Posterior cingulate gyrus (tissue), 11 donors: ENCODE measurements at regions not wholly inside any gene's neighbourhood (a gene's known extent, or its start where the extent isn't known, plus 50 kb on each side); places are given as distances from the start of the nearest gene placed in this dataset.

ENCODE experiments used
- DNase-seq, 10 donors: peaks; one replicate each; pipeline versions ENCODE4 v3.0.0 to v3.0.0-alpha.2; 2020 to 2021; ENCODE audit warnings: mixed read lengths in 3 of 10
- intact Hi-C: fragments of 100-400 bp; cut with DNase I; formaldehyde crosslinking; loops from one replicate; pipeline ENCODE4 v1.15.1; 2023

DNA sequence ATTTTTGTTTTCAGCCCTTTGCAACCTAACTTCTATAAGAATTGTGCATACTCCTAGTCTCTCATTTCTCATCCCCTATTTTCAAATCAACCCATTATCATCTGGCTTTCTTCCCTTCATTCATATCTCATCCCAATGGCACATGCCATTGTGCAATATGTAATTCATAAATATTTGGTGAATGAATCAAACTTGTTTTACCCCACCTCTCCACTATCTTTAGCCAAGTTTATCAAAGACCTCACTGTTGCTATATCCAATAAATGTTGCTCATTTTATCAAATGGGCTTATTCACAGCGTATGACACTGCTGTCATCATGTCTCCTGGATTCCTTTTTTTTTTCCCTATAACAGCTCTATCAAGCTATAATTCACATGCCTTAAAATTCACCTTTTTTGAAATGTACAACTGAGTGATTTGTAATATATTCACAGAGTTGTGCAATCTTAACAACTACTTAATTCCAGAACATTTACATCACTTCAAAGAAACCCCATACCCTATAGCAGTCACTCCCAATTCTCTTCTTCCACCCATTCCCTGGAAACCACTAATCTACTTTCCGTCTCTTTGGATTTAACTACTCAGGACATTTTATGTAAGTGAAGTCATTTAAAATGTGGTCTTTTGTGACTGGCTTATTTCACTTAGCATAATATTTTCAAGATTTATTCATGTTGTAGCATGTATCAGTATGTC lies 214.4 kb upstream of the PAPPA start:
- intact Hi-C loops, result no loop called here
- no peak for DNase-seq

DNA sequence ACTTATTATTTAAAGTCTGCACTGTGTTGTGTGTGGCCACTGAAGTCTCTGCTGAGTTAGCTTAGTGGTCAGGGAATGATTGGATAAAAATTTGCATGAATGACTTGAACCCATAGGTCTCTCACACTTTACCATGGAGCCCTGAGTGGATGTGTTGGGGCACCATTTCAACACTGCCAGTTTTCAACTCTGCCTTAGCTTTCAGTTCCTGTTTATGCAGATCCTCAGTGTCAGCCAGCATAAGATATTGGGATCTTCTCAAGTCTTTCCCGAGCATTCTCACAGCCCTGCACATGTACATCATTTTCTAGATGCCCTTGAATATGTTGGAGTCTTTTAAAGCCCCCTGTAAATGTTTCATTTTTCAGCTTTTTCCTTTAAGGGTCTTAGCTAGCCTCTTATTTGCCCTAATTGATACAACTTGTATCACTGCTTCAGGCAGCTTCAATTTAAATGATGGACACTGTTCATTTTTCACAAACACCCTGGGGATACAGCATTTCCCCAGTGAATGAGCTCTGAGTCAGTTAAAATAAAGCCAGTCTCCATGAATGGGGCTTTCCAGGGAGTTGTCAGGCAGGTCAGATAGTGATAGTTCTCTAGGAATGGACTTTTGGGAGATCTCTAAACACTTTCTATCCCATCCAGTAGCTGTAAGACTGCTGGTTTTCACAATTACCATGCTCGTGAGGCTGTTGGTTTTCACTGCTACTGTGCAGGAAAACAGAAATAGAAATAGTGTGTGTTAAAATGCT lies 211.9 kb upstream of the PAPPA start:
- DNase-seq, result no peak
- intact Hi-C loops, result no loop called here

DNA sequence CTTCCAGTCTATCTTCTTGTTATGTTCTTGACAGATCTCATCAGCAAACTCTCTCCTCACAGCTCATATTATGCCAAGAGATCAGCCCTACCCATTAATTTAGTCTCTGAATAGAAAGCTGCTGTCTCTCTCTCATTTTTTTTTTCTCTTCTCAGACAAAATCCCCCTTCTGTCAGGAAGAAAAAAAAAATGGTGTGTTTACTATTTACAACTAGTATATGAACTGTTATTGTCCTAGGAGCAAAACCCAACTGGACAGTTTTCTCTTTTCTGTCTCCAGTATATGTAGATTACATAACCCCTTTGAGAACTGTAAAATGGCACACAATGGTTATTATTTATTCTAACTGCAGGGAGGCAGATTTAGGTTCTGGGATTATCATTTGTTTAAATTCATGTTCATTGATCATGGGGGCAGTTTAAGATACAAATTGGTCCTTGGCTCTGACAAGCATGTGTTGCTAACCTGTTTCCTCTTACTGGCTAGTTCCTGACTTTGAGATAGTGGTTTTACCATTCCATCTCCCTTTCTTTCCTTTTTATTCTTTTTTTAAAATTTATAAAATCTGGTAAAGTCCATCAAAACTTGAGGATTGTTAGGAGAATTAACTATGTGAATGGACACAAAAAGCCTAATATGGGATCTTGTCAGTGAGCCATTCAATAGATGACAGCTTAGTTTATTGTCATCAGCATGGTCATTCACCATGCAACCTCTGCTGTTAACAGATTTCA lies 210.0 kb upstream of the PAPPA start:
- intact Hi-C loops, result no loop called here
- DNase-seq, result no peak

DNA sequence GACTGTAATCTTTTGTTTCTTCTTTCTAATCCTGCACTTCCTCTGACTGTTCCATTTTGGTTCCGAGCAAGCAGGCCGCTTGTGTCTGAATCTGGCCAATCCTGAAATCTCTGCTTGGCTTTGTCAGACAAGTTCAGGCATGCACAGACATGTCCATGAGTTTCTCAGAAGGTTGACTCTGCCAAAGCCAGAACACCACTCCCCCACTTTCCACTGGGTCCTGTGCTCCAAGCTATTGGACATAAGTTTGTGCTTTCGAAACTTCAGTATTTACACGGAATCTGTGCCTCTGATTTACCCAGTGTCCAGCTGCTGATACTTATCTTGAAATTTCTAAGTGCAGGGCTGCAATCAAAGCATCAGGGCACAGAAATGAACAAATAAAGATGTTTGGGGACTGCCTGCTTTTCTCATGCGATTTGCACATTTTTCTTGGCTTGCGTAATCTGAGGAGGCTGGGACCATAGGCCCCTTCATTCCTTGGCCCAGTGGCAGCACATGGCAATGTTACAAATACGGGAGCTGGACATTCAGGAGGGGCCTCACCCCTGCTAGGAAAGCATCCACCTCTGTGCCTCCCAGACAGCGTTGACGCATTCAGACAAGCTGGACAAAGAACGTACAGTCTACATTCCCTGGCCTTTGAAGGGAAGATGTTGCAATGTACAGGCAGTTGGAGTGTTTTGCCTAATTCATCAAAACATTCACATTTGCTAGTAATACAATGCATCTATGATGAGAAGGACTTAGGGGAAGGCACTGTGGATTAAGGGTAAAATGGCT lies 209.2 kb upstream of the PAPPA start:
- DNase-seq, result no peak

DNA sequence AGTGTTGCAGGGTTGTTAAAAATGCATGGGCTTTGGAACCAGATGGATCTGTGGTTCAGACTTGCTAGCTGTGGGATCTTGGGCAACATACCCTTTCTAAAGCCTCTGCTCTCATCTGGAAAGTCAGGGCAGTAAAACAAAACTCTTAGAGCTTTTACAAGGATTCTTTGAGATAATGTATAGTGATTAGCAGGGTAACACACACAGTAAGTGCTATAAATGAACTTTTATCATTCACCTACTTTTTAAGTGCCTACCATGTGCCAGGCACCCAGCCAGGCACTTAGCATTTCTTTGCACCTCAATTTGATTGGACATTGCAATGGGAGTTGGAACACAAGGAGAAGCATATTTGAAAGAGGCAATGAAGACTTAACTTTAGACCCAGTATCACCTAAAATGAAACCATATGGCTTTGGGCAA lies 208.6 kb upstream of the PAPPA start:
- DNase-seq, result no peak
- intact Hi-C loops, result no loop called here

More for the DNA sequence above, 209.2 kb upstream of the PAPPA start:
- intact Hi-C loops, result no loop called here

DNA sequence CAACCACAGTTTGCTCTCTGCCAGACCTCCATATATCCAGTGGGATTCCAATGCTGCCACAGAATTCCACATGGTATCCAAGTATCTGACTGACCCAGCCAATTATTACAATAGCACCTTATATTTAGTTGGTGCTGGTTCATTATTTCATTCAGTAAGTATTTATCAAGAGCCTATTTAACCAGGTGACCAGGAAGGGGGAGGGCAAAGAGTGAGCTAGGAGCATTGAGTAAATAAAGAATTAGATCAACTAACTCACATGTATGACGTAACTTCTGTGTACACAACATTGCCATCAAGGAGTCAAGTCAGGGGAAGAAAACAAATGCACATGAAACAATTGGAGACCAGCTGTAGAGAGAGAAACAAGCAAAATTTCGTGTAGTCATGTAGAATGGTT lies 207.1 kb upstream of the PAPPA start:
- intact Hi-C loops, result no loop called here
- no peak for DNase-seq

DNA sequence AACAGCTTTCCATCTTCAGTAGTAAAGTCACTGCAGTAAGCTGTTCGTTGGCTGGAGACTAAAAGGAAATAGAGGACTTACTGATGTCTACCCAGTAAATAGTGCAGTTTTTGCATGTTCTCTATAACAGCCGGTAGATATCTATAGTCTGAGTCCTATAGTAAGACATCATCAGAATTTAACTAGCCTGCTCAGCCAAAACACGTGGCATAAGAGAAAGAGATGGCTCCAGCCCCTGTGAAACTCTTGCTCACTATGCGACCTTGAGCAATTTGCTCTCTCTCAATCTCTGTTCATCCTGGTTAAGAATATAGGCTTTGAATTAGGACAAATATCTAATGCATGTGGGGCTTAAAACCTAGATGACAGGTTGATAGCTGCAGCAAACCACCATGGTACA lies 201.6 kb upstream of the PAPPA start:
- no peak for DNase-seq

DNA sequence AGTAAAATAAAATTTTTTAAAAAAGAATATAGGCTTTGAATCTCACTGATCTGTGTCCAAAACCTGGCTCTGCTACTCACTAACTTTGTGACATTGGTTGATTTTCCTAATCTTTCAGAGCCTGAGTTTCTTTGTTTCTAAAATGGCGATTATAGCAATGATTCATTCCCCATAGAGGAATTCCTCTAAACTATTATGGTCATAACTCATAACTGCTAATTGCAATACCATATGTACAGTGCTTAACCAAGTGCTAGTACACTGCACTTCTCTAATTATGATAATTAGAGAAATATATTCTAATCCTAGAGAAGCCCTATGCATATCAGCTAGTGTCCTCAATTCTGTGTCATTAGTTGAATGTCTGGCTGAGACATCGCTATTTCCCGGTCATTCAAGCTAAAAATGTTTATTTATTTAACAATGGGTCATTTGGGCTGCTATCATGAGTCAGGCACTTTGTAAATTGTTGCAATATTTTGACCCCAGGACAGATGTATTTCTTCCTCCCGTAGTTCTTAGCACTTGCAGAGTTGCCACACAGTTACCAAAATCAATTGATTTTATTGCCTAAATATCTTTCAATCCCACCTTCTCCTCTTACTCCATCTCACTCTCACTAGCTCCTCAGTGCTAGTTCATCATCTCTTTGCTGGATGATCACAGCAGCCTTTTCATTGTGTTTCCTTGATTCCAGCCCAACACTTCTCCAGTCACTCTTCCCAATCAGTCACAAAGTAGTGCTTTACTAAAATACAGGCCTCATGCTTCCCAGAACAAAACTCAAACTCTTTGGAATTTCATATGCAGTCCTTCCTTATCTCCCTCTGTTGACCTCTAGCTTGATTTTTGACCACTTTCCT lies 200.9 kb upstream of the PAPPA start:
- intact Hi-C loops, result no loop called here
- no peak for DNase-seq

More for the DNA sequence above, 201.6 kb upstream of the PAPPA start:
- intact Hi-C loops, result no loop called here

DNA sequence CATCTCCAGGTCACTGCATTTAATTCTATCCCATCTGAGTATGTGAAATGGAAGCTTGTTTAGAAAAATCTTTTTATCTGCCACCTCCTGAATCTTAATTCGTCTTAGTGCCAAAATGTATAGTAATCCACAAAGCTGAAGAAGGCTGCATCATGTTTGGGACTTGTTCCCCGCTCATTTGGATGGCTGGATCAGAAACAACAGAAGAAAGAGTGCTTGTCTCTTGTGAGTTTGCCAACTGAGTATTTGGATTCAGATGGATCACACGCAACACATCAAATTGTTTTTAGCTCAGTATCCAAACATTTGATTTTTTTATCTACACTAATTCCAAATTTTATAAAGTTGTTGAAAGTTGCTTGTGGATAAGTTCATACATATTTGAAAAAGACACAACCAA lies 197.2 kb upstream of the PAPPA start:
- DNase-seq, result no peak
- intact Hi-C loops, result no loop called here

DNA sequence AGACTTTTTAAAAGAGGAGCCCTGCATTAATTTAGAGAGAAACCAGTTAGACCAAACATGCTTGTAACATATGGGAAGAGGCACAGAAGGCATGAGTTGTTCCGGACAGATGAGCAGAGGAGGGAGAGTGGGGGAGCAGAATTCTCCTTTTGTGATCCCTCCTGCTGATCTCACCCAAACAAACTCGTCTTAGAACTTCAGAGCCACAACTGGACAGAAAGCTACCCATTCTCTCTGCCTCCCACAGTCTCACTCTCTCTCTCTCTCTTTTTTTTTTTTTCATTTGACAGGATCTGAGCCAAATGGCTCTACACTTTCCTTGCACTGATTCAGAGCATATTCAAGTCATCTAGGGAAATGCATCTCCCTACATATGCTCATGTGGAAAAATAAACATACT lies 196.0 kb upstream of the PAPPA start:
- intact Hi-C loops, result no loop called here
- DNase-seq, result no peak

DNA sequence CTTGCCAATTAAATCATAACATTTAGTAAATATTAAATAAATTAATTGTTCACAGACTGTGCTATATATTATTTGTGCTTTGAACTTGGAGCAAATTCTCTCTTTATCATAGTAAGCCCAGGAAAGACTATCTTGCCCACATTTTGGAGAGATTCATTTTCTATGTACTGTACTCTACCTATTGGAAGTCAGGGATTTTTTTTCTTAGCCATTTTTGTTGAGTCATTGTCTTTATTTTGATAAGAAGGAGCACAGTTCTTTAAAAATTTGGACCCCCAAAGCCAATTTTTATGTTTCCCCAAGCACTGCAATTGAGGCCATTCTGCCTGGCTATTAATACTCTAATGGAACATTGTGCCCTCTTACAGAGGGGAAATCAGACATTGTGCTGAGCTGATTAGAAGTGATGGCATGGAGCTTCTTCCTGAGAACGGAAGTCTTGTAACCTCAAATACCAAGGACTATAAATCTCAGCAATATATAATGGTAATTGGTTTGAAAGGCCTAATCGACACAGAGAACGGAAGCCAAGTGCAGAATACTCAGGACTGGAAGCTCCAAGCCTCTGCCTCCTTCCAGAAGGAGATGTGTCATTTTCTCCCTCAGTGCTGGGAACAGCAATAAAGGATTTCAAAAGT lies 188.8 kb upstream of the PAPPA start:
- DNase-seq, result no peak
- intact Hi-C loops, result no loop called here

DNA sequence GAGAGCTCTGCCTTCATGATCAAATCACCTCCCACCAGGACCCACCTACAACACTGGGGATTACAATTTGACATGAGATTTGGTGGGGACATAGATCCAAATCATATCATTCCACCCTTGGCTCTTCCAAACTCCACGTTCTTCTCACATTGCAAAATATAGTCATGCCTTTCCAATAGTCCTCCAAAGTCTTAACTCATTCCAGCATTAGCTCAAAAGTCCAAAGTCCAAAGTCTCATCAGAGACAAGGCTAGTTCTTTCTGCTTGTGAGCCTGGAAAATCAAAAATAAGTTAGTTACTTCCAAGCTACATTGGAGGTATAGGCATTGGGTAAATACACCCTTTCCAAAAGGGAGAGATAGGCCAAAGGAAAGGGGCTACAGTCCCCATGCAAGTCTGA lies 186.9 kb upstream of the PAPPA start:
- intact Hi-C loops, result no loop called here

DNA sequence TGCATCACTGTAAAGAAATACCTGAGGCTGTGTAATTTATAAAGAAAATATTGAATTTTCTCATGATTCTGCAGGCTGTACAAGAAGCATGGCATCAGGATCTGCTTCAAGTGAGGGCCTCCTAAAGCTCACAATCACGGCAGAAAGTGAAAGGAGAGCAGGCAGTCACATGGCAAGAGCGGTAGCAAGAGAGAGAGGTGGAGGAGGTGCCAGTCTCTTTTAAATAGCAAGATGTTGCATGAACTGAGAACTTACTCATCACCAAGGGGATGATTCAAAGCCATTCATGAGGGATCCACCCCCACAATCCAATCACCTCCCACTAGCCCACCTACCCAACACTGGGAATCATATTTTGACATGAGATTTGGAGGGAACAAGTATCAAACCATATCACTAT lies 184.5 kb upstream of the PAPPA start:
- no peak for DNase-seq
- intact Hi-C loops, result no loop called here

More for the DNA sequence above, 186.9 kb upstream of the PAPPA start:
- DNase-seq, result no peak

DNA sequence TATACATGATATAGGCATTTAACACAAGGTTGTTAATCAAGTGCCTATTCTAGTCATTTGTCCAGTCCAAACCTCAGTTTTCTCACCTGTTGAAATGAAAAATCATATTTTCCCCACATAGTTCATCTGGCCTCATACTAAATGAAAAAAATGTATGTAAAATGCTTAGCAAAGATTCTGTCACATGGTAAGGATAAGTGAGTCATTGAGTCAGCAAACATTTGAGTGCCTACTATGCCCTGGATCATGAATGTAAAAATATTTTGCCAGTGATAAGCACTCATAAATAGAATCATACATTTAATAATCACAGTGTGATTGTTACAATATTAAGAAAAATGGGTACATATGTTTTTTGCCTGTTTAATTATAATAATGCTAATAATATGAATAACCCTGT lies 181.2 kb upstream of the PAPPA start:
- intact Hi-C loops, result no loop called here
- DNase-seq, result no peak

DNA sequence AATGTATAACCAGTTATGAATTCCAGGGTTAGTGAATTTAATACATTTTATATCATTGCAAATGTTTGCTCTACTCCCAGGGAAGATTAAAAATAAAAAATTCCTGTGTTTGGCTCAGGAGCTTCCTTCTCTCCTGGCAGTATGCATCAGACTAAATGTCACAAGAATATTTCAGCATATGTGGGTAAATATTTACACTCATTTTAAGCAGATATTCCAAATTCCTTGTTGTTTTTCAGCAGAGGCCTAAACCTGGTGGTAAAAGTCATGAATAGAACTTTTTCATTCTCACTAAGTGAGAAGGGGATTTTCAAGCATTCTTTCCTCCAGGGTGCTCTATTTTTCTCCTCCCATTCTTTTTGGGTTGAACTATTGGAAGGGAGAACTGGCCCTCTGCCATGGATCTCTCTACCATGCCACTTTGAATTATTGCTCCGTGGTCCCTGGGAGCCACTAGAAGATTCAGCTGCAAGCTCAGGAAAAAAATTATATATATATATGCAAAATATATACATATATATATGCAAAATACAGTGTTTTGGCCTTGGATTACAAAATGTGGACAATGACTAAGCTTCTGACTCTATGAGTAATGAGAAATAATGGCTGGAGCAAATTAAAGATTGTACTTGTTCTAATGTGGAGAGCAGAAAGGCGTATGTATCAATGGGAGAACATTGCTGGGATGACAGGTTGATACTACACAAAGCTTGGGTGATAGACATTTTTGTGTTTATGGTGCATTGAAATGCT lies 180.6 kb upstream of the PAPPA start:
- intact Hi-C loops, result no loop called here
- DNase-seq, result no peak

DNA sequence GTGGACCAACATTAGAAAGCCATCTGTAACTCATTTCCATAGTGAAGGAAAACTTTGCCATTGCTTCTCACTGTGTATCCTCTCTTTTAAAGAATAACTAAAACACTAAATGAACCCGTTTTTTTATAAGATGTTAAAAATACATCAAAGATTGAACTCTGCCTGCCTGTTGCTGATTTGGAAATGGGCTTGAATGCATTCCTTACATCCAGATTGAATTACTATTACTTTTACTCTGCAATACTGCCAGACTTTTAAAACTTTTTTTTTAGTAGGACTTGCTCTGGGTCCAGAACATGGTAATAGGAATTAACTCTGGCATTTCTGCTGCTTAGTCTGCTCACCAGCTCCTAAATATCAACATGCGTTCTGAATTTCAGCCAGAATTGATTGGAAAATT lies 176.8 kb upstream of the PAPPA start:
- no peak for DNase-seq

DNA sequence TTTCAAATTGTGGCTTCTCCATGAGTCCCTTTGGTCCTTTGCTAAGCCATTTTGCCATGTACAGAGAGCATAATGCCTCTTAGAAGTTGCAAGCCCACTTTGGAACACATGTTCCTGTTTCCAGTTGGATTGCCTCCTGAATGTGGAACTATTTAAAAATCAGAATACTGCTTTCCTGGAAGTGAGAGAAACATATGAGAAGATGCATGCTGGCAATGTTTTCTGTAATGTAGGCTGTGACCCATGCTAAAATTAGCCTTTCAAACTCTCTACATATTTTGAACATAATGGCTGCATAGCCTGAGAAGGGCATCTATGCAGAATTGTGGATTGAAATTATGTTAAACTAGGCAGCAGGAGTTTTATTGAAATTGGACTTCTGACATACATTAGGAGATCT lies 175.5 kb upstream of the PAPPA start:
- DNase-seq, result no peak
- intact Hi-C loops, result no loop called here

More for the DNA sequence above, 176.8 kb upstream of the PAPPA start:
- intact Hi-C loops, result no loop called here

DNA sequence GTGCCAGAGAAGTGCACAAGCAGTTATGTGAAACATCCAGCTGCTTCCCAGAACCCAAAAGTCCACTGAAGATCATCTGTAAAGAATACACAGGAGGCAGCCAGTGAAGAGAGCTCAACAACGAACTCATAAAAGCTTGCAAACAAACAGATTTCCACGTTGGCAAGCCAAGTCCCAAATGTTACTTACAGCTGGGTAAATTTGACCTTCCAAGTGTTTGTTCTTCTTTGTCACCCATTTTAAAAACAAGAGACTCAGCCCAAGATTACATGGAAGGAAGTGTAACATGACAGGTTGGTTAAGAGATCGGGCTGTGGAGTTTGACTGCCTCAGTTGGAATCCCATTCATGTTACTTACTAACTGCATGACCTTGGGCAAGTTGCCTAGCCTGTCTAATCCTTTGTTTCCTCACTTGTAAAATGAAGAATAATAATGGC lies 174.9 kb upstream of the PAPPA start:
- intact Hi-C loops, result no loop called here
- DNase-seq, result no peak

DNA sequence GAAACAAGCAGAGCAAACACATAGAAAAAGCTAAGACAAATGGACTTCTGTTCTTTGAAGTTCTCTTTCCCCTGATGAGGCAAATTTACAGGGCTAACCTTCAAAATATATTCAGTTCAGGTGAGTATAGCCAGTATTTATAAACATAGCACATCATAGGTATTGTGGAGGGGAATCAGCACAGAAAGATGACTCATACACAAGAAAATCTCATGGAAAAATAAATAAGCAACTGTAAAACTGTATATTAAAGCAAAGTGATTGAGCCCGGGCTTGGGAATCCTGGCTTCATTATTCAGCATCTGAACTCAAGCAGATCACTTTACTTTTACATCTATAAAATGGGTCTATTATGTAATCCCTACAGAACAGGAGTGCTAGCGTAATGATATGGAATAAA lies 173.5 kb upstream of the PAPPA start:
- intact Hi-C loops, result no loop called here
- no peak for DNase-seq
